ENCODE measurements at regions not wholly inside any gene's neighbourhood (a gene's known extent, or its start where the extent isn't known, plus 50 kb on each side); places are given as distances from the start of the nearest gene placed in this dataset.

DNA sequence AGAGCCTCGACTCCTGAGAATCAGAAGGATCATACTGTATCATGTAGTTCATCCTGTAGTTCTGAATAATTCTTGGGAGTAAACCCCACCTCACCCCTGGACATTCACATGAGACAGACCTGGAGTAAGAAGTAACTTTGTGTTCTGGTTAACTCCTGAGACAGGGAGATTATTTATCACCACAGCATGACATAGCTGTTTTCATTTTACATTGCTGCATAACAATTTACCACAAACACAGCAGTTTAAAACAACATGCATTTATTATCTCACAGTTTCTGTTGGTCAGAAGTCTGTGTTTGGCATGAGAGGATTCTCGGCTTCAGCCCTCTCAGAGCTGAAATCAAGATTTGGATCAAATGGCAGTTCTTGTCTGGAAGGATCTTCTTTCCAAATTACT lies 855.8 kb upstream of the FANCL start:
- Mint-ChIP-seq H3K27me3 (ENCODE audit: unreplicated experiment) (no peaks in the 10 kb centered on the region), H3K27ac (ENCODE audit: unreplicated experiment) (no peak overlapping the region), H3K4me3 (ENCODE audit: low read depth, unreplicated experiment) (no peak overlapping the region), H3K4me1 (ENCODE audit: low read depth, unreplicated experiment) (no peaks in the 10 kb centered on the region), H3K36me3 (ENCODE audit: insufficient read depth, unreplicated experiment) (no peaks in the 10 kb centered on the region), H3K9me3 (ENCODE audit: low read depth, unreplicated experiment) (peaks cover 10% of the 10 kb centered on the region)
- no peak for DNase-seq
- BruUV-seq (replicated peaks): no TSS peak
- intact Hi-C loops (cut with micrococcal nuclease; ENCODE audit: unreplicated experiment): no loop called here
- TF ChIP-seq, protein P1, sequence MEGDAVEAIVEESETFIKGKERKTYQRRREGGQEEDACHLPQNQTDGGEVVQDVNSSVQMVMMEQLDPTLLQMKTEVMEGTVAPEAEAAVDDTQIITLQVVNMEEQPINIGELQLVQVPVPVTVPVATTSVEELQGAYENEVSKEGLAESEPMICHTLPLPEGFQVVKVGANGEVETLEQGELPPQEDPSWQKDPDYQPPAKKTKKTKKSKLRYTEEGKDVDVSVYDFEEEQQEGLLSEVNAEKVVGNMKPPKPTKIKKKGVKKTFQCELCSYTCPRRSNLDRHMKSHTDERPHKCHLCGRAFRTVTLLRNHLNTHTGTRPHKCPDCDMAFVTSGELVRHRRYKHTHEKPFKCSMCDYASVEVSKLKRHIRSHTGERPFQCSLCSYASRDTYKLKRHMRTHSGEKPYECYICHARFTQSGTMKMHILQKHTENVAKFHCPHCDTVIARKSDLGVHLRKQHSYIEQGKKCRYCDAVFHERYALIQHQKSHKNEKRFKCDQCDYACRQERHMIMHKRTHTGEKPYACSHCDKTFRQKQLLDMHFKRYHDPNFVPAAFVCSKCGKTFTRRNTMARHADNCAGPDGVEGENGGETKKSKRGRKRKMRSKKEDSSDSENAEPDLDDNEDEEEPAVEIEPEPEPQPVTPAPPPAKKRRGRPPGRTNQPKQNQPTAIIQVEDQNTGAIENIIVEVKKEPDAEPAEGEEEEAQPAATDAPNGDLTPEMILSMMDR (IDR thresholded peaks at IDR 0.05; ENCODE audit: unreplicated experiment): no peak
- CTCF ChIA-PET: no interaction called here

DNA sequence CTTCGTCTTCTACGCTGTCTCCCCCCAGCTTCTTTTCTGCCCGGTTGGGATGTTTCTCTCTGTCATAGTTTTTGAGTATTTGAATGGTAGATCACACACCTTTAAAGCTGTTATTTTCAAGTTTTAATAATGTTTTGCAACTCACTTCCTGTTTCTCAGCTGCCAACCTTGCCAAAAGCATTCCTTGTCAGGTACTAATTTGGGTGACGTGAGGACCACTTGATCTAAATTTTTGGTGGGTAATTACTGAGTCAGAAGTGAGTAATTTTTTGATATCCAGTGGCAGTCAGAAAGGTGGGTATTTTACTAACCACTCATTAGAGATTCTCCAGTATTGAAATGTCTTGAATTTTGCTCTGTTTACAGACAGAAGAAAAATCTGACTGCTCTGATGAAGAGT lies 852.4 kb upstream of the FANCL start:
- TF ChIP-seq, protein P1 (IDR thresholded peaks at IDR 0.05; ENCODE audit: unreplicated experiment): no peak
- CTCF ChIA-PET: no interaction called here
- H3K4me1 Mint-ChIP-seq (ENCODE audit: low read depth, unreplicated experiment): no peaks in the 10 kb centered on the region
- no peak overlapping the region for H3K4me3 Mint-ChIP-seq (ENCODE audit: low read depth, unreplicated experiment)
- DNase-seq: no peak
- BruUV-seq (replicated peaks): no TSS peak
- H3K9me3 Mint-ChIP-seq (ENCODE audit: low read depth, unreplicated experiment): peaks cover 12% of the 10 kb centered on the region
- intact Hi-C loops (cut with micrococcal nuclease; ENCODE audit: unreplicated experiment): no loop called here
- no peaks in the 10 kb centered on the region for H3K36me3 Mint-ChIP-seq (ENCODE audit: insufficient read depth, unreplicated experiment)
- H3K27ac Mint-ChIP-seq (ENCODE audit: unreplicated experiment): no peak overlapping the region
- no peaks in the 10 kb centered on the region for H3K27me3 Mint-ChIP-seq (ENCODE audit: unreplicated experiment)

DNA sequence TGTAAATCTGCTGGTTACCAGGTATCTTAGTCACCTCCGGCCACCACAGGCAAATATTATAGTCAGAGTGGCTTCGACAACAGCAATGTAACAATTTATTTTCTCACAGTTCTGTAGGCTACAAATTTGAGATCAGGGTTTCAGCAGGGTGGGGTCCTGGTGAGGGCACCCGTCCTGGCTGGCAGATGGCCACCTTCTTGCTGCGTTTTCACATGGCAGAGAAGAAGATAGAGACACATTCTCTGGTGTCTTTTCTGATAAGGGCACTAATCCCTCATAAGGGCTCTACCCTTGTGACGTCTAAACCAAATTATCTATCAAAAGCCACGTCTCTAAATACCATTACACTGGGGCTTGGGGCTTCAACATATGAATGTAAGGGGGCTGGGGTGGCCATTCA lies 843.2 kb upstream of the FANCL start:
- Mint-ChIP-seq H3K4me3 (ENCODE audit: low read depth, unreplicated experiment) (no peak overlapping the region), H3K27me3 (ENCODE audit: unreplicated experiment) (no peaks in the 10 kb centered on the region), H3K36me3 (ENCODE audit: insufficient read depth, unreplicated experiment) (no peaks in the 10 kb centered on the region), H3K9me3 (ENCODE audit: low read depth, unreplicated experiment) (no peaks in the 10 kb centered on the region), H3K4me1 (ENCODE audit: low read depth, unreplicated experiment) (no peaks in the 10 kb centered on the region), H3K27ac (ENCODE audit: unreplicated experiment) (no peak overlapping the region)
- BruUV-seq (replicated peaks): no TSS peak
- CTCF ChIA-PET: no interaction called here
- intact Hi-C loops (cut with micrococcal nuclease; ENCODE audit: unreplicated experiment): no loop called here
- DNase-seq: no peak
- TF ChIP-seq, protein P1 (IDR thresholded peaks at IDR 0.05; ENCODE audit: unreplicated experiment): no peak

DNA sequence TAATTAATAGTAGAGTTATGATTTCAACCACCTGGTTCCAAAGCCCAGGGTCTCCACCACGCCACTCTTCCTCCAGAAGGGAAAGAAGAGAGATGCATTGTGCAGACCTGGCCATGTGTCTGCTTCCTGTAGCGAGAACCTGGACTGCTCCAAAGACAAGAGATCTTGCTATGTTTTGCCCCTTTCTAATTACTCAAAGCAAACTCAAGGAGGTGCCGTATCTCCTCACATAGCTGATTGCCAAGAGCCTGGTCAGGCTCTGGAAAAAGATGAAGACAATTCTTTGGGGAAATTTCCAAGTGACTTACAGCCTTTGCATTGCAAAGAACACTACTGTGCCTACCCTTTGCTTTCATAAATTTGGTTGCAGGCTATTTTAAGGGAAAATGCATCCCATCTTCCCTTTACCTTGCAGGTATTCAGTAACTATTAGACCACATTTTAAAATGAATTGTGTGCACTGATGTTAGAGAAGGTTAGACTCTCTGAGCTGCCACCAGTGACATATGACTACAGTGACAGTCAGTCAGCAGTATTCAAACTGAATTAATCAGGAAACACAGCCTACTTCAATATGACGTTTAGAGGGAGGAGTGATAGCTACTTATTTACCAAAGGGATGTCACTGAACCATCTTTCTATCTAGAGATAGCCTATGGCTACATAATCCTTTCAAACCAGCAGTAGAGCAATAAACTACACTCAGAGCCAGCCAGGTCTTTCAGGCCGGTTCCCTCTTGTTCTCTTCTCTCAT lies 842.1 kb upstream of the FANCL start:
- TF ChIP-seq, protein P1 (IDR thresholded peaks at IDR 0.05; ENCODE audit: unreplicated experiment): no peak
- intact Hi-C loops (cut with micrococcal nuclease; ENCODE audit: unreplicated experiment): no loop called here
- CTCF ChIA-PET: no interaction called here
- H3K27me3 Mint-ChIP-seq (ENCODE audit: unreplicated experiment): no peaks in the 10 kb centered on the region
- H3K9me3 Mint-ChIP-seq (ENCODE audit: low read depth, unreplicated experiment): no peaks in the 10 kb centered on the region
- H3K4me3 Mint-ChIP-seq (ENCODE audit: low read depth, unreplicated experiment): no peak overlapping the region
- DNase-seq: no peak
- BruUV-seq (replicated peaks): no TSS peak
- no peak overlapping the region for H3K27ac Mint-ChIP-seq (ENCODE audit: unreplicated experiment)
- H3K36me3 Mint-ChIP-seq (ENCODE audit: insufficient read depth, unreplicated experiment): no peaks in the 10 kb centered on the region
- H3K4me1 Mint-ChIP-seq (ENCODE audit: low read depth, unreplicated experiment): no peaks in the 10 kb centered on the region

All from Calu3 (cell line).